A673 (cell line): ENCODE measurements at regions not wholly inside any gene's neighbourhood (a gene's known extent, or its start where the extent isn't known, plus 50 kb on each side); places are given as distances from the start of the nearest gene placed in this dataset.

Experiments used
- BruUV-seq: library from RNA; stranded (reverse); fragments of 400-500 nt; replicated peaks from 2 replicates; lab custom pipeline; 2021; lab: Mats Ljungman, UMichigan
- CTCF ChIA-PET: fragments of 300-600 bp; sonication (Branson Sonifier 250); formaldehyde crosslinking; loops from one replicate; lab custom pipeline; 2022; ENCODE audit warnings: antibody characterized with exemption; lab: Charles Lee
- POLR2A ChIA-PET: fragments of 300-600 bp; sonication (Branson Sonifier 250); formaldehyde crosslinking; loops from one replicate; lab custom pipeline; 2022; ENCODE audit warnings: antibody characterized with exemption; ENCODE audit not compliant: low non-redundant PET; lab: Charles Lee
- DNase-seq: peaks from one replicate; pipeline ENCODE4 v3.0.0-alpha.2; 2015; ENCODE audit warnings: low spot score
- H3K27ac ChIP-seq: fragments of 200-600 bp; sonication (generic); 2 replicates; pipeline ENCODE4 v1.5.1; 2016; ENCODE audit warnings: mixed run types, low read depth, mild to moderate bottlenecking, mixed read lengths, antibody characterized with exemption, low read length; ENCODE audit not compliant: poor library complexity, severe bottlenecking
- H3K27me3 ChIP-seq: fragments of 200-600 bp; sonication (generic); replicated peaks from 2 replicates; pipeline ENCODE4 v1.6.1; 2017; ENCODE audit warnings: mixed run types, low read depth, mild to moderate bottlenecking, mixed read lengths, antibody characterized with exemption, low read length; ENCODE audit not compliant: insufficient read depth, poor library complexity
- H3K36me3 ChIP-seq: fragments of 200-600 bp; sonication (generic); 2 replicates; pipeline ENCODE4 v1.6.1; 2016; ENCODE audit warnings: mixed run types, mild to moderate bottlenecking, mixed read lengths, antibody characterized with exemption, low read length; ENCODE audit not compliant: insufficient read depth, poor library complexity, severe bottlenecking
- H3K4me1 ChIP-seq: fragments of 200-600 bp; sonication (generic); 2 replicates; pipeline ENCODE4 v1.6.1; 2017; ENCODE audit warnings: mixed run types, mild to moderate bottlenecking, mixed read lengths, antibody characterized with exemption, low read length; ENCODE audit not compliant: insufficient read depth, poor library complexity, severe bottlenecking
- H3K4me3 ChIP-seq: fragments of 200-600 bp; sonication (generic); 2 replicates; pipeline ENCODE4 v1.5.1; 2016; ENCODE audit warnings: low read depth, mixed run types, mild to moderate bottlenecking, mixed read lengths, low read length; ENCODE audit not compliant: poor library complexity, severe bottlenecking
- H3K9me3 ChIP-seq: fragments of 200-600 bp; sonication (generic); 2 replicates; pipeline ENCODE4 v1.6.1; 2016; ENCODE audit warnings: mixed run types, low read depth, mild to moderate bottlenecking, mixed read lengths, antibody characterized with exemption, low read length; ENCODE audit not compliant: poor library complexity, severe bottlenecking
- CTCF ChIP-seq: fragments of 300-800, 200-600 bp; sonication (generic); conservative IDR thresholded peaks from 2 replicates; pipeline ENCODE4 v1.5.1; 2017; ENCODE audit warnings: low read depth, mild to moderate bottlenecking, antibody characterized with exemption, low read length, moderate library complexity, mixed read lengths
- EZH2 ChIP-seq: fragments of 200-600 bp; sonication (generic); IDR thresholded peaks from 2 replicates; pipeline ENCODE4 v1.6.1; 2017; ENCODE audit warnings: borderline replicate concordance, low read depth, mild to moderate bottlenecking, mixed read lengths, antibody characterized with exemption, low read length; ENCODE audit not compliant: poor library complexity, severe bottlenecking
- intact Hi-C: fragments of 100-400 bp; cut with micrococcal nuclease; formaldehyde crosslinking; loops from one replicate; pipeline ENCODE4 v1.10.0; 2022; ENCODE audit not compliant: unreplicated experiment

- no peaks in the 10 kb centered on the region for H3K27me3 ChIP-seq
- H3K27ac ChIP-seq: no peak overlapping the region
- no TSS peak for BruUV-seq
- POLR2A ChIA-PET: no interaction called here
- TF ChIP-seq EZH2 (no peak), CTCF (no peak)
- H3K9me3 ChIP-seq: no peaks in the 10 kb centered on the region
- no peaks in the 10 kb centered on the region for H3K4me1 ChIP-seq
- intact Hi-C loops: no loop called here
- CTCF ChIA-PET: no interaction called here
- no peak for DNase-seq
- no peak overlapping the region for H3K4me3 ChIP-seq
- no peaks in the 10 kb centered on the region for H3K36me3 ChIP-seq
Observed at GRCh38 chr3:79910337-79910736, 142.5 kb upstream of the ROBO1 start.

GRCh38 chr3:79906106-79906505 is 138.3 kb upstream of the ROBO1 start:
- intact Hi-C loops: no loop called here
- Histone ChIP-seq H3K36me3 (no peaks in the 10 kb centered on the region), H3K27me3 (no peaks in the 10 kb centered on the region), H3K4me1 (peaks cover 3% of the 10 kb centered on the region), H3K4me3 (no peak overlapping the region), H3K27ac (no peak overlapping the region), H3K9me3 (no peaks in the 10 kb centered on the region)
- CTCF ChIA-PET: no interaction called here
- no peak for DNase-seq
- TF ChIP-seq CTCF (no peak), EZH2 (no peak)
- POLR2A ChIA-PET: no interaction called here
- no TSS peak for BruUV-seq

- H3K4me1 ChIP-seq: peaks cover 3% of the 10 kb centered on the region
- H3K36me3 ChIP-seq: no peaks in the 10 kb centered on the region
- no peaks in the 10 kb centered on the region for H3K27me3 ChIP-seq
- no peak overlapping the region for H3K27ac ChIP-seq
- no peak overlapping the region for H3K4me3 ChIP-seq
- no peaks in the 10 kb centered on the region for H3K9me3 ChIP-seq
- CTCF ChIA-PET: no interaction called here
- DNase-seq: peak; percentile 24
- TF ChIP-seq CTCF: no peak
- TF ChIP-seq EZH2: no peak
- no TSS peak for BruUV-seq
- intact Hi-C loops: no loop called here
- POLR2A ChIA-PET: interaction anchor here (0.7 kb wide), 1 partner anchor 498 kb away, joined by 3 read pairs; no protein-coding TSS in a partner anchor
Observed at GRCh38 chr3:79902151-79902550, 134.4 kb upstream of the ROBO1 start.
